ENCODE measurements at regions not wholly inside any gene's neighbourhood (a gene's known extent, or its start where the extent isn't known, plus 50 kb on each side); places are given as distances from the start of the nearest gene placed in this dataset.

GRCh38 chr21:9008636-9009035, 1512.7 kb upstream of the TPTE start:
- TF ChIP-seq, protein P1, sequence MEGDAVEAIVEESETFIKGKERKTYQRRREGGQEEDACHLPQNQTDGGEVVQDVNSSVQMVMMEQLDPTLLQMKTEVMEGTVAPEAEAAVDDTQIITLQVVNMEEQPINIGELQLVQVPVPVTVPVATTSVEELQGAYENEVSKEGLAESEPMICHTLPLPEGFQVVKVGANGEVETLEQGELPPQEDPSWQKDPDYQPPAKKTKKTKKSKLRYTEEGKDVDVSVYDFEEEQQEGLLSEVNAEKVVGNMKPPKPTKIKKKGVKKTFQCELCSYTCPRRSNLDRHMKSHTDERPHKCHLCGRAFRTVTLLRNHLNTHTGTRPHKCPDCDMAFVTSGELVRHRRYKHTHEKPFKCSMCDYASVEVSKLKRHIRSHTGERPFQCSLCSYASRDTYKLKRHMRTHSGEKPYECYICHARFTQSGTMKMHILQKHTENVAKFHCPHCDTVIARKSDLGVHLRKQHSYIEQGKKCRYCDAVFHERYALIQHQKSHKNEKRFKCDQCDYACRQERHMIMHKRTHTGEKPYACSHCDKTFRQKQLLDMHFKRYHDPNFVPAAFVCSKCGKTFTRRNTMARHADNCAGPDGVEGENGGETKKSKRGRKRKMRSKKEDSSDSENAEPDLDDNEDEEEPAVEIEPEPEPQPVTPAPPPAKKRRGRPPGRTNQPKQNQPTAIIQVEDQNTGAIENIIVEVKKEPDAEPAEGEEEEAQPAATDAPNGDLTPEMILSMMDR (IDR thresholded peaks at IDR 0.05; ENCODE audit: control extremely low read depth in 1 of 3, insufficient read depth in 1 of 3, low read depth in 1 of 3, low read length in 3 of 3), result no peak
- TF ChIP-seq POLR2A (IDR thresholded peaks at IDR 0.05; ENCODE audit: control extremely low read depth in 1 of 2, low read depth in 2 of 2, low read length in 2 of 2), result no peak
- TF ChIP-seq ZNF274 (IDR thresholded peaks at IDR 0.05; ENCODE audit: borderline replicate concordance, extremely low read depth, low read length), result no peak
- no peak for TF ChIP-seq KDM1A (IDR thresholded peaks at IDR 0.05; ENCODE audit: borderline replicate concordance, low read length)

Measured in H1 (cell line).